HepG2 (cell line): ENCODE measurements at regions not wholly inside any gene's neighbourhood (a gene's known extent, or its start where the extent isn't known, plus 50 kb on each side); places are given as distances from the start of the nearest gene placed in this dataset.

ENCODE experiments used
- ATAC-seq: fragments of 200-7000 bp; cut with Tn5 transposase; 3 replicates; pipeline ENCODE4 v1.9.1; 2020; ENCODE audit warnings: mild to moderate bottlenecking, moderate library complexity
- BruUV-seq: library from RNA; stranded (reverse); fragments of 400-500 nt; replicated peaks from 2 replicates; lab custom pipeline; 2021; lab: Mats Ljungman, UMichigan
- CTCF ChIA-PET: fragments of 300-600 bp; formaldehyde crosslinking; extraction: SDS; loops from one replicate; lab custom pipeline; 2021; ENCODE audit warnings: low total read pairs, inconsistent platforms, low intra/inter-chr PET ratio; lab: Yijun Ruan, JAX
- POLR2A ChIA-PET: fragments of 350-600 bp; sonication (Branson Sonifier 250); formaldehyde crosslinking; loops from one replicate; lab custom pipeline; 2020; ENCODE audit warnings: antibody characterized with exemption, inconsistent platforms; lab: Yijun Ruan, JAX
- DNase-seq: peaks from one replicate; pipeline ENCODE4 v3.0.0-alpha.2; 2015; ENCODE audit warnings: low spot score
- FAIRE-seq: peaks from 3 replicates; lab custom pipeline; 2011; peaks lifted over from hg19 to GRCh38; lab: Jason Lieb, UNC
- H2AFZ ChIP-seq: one replicate; pipeline ENCODE4 v1.6.1; 2011; ENCODE audit warnings: low read length, inconsistent platforms
- H3K27ac ChIP-seq: fragments of 300-600 bp; 3 replicates; pipeline ENCODE4 v1.8.0; 2011; ENCODE audit warnings: mixed run types, mild to moderate bottlenecking, mixed read lengths, low read length, inconsistent platforms; ENCODE audit not compliant: insufficient read depth; ENCODE audit errors: extremely low read length
- H3K27me3 ChIP-seq, 2 experiments: fragments of 200-600 bp in 1 of 2; 2 replicates in 1 of 2; 3 replicates in 1 of 2; pipeline versions ENCODE4 v1.6.0 to v1.8.0; 2011; ENCODE audit warnings: low read length in 2 of 2, mild to moderate bottlenecking in 2 of 2, moderate library complexity in 2 of 2, inconsistent platforms in 1 of 2; ENCODE audit not compliant: insufficient read depth in 2 of 2, control insufficient read depth in 1 of 2
- H3K36me3 ChIP-seq, 2 experiments: fragments of 200-600 bp in 1 of 2; replicated peaks in 1 of 2; 2 replicates in 1 of 2; 3 replicates in 1 of 2; pipeline versions ENCODE4 v1.5.1 to v1.8.0; 2011; ENCODE audit warnings: low read length in 2 of 2, inconsistent platforms in 1 of 2; ENCODE audit not compliant: insufficient read depth in 2 of 2, control insufficient read depth in 1 of 2
- H3K4me1 ChIP-seq: 2 replicates; pipeline ENCODE4 v1.5.1; 2012; ENCODE audit warnings: low read length, inconsistent platforms; ENCODE audit not compliant: insufficient read depth
- H3K4me2 ChIP-seq: 2 replicates; pipeline ENCODE4 v1.6.0; 2011; ENCODE audit warnings: low read depth, low read length, inconsistent platforms
- H3K4me3 ChIP-seq, 3 experiments: fragments of 200-600 bp in 1 of 3; sonication (generic), shearing (Covaris generic) in 1 of 3; replicated peaks in 1 of 3; 2 replicates each; pipeline ENCODE4 v1.5.1; 2011 to 2016; ENCODE audit warnings: low read length in 3 of 3, inconsistent platforms in 2 of 3, low read depth in 2 of 3, mild to moderate bottlenecking in 2 of 3, control low read depth in 1 of 3, mixed read lengths in 1 of 3; ENCODE audit not compliant: insufficient read depth in 1 of 3
- H3K79me2 ChIP-seq: one replicate; pipeline ENCODE4 v1.6.1; 2011; ENCODE audit warnings: low read length, inconsistent platforms; ENCODE audit not compliant: insufficient read depth
- H3K9ac ChIP-seq: 2 replicates; pipeline ENCODE4 v1.6.0; 2011; ENCODE audit warnings: mild to moderate bottlenecking, low read depth, low read length, inconsistent platforms; ENCODE audit not compliant: insufficient read depth
- H3K9me3 ChIP-seq: 2 replicates; pipeline ENCODE4 v1.5.1; 2012; ENCODE audit warnings: mild to moderate bottlenecking, low read length
- H4K20me1 ChIP-seq: 2 replicates; pipeline ENCODE4 v1.6.0; 2011; ENCODE audit warnings: inconsistent platforms, mild to moderate bottlenecking, low read length, moderate library complexity; ENCODE audit not compliant: insufficient read depth
- FOXA3 ChIP-seq: IDR thresholded peaks from 2 replicates; pipeline ENCODE4 v1.6.1; 2016; ENCODE audit warnings: missing genetic modification reagents, missing compliant biosample characterization
- MAFG ChIP-seq: sonication (generic); formaldehyde crosslinking; IDR thresholded peaks from 2 replicates; pipeline ENCODE4 v1.5.1; 2020; ENCODE audit warnings: mild to moderate bottlenecking, missing genetic modification reagents
- NCOA2 ChIP-seq: sonication (generic); formaldehyde crosslinking; IDR thresholded peaks from 2 replicates; pipeline ENCODE4 v1.8.0; 2022; ENCODE audit warnings: inconsistent platforms
- PAF1 ChIP-seq: IDR thresholded peaks from 2 replicates; pipeline ENCODE4 v1.6.1; 2016; ENCODE audit warnings: missing genetic modification reagents, missing compliant biosample characterization
- ZNF143 ChIP-seq: sonication (generic); formaldehyde crosslinking; IDR thresholded peaks from 2 replicates; pipeline ENCODE4 v1.4.0; 2020; ENCODE audit warnings: missing genetic modification reagents
- WGBS: methylation state at CpG from one replicate; pipeline ENCODE4 v1.1.6; 2017; ENCODE audit warnings: low lambda C conversion rate; 5-methylcytosine and 5-hydroxymethylcytosine counted together
- in situ Hi-C: cut with HindIII; loops from 2 replicates; pipeline ENCODE4 v1.10.0; 2017; ENCODE audit warnings: low pct_unique_long_range_greater_than_20kb; ENCODE audit not compliant: extremely low pct_ligation_motif_present
- intact Hi-C: fragments of 100-400 bp; cut with micrococcal nuclease; formaldehyde crosslinking; loops from one replicate; pipeline ENCODE4 v1.10.0; 2022; ENCODE audit not compliant: unreplicated experiment
- TF ChIP-seq, protein P1 (sequence below), 2 experiments: sonication (generic) in 1 of 2; formaldehyde crosslinking in 1 of 2; IDR thresholded peaks; 2 replicates each; pipeline versions ENCODE4 v1.6.1 to v1.9.0; 2014 to 2022; ENCODE audit warnings: antibody characterized with exemption in 1 of 2, borderline replicate concordance in 1 of 2, inconsistent platforms in 1 of 2, low read depth in 1 of 2, missing genetic modification reagents in 1 of 2
- TF ChIP-seq, protein P2 (sequence below): sonication (generic); formaldehyde crosslinking; IDR thresholded peaks from 2 replicates; pipeline ENCODE4 v1.4.0; 2020; ENCODE audit warnings: mild to moderate bottlenecking, missing genetic modification reagents

DNA sequence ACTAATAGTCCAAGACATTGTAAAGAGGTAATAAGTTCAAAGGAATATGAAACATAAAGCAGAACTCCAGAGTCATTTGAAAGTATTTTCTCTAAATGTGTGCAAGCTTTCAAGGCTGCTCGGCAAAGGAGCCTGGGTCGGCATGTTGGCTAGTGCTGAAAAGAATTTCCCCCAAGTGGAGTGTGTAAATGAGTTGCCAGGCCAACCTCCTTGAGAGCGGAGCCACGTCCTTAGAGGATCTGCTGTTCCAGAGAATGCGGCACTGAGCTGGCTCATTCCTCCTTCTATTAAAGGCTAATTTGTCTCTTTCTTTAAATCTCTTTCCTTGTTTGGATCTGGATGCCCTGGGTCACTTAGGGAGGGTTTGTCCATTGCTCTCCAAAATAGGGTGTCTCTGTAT, 127.5 kb downstream of the RDH14 start:
- Histone ChIP-seq H3K36me3 (no peaks in the 10 kb centered on the region), H4K20me1 (no peaks in the 10 kb centered on the region), H3K79me2 (no peaks in the 10 kb centered on the region), H3K4me1 (no peaks in the 10 kb centered on the region), H3K9ac (no peak overlapping the region), H3K27me3 (peaks cover 0 to 7% of the 10 kb centered on the region in 2 experiments; a peak in 1 of 5 replicates), H3K9me3 (no peaks in the 10 kb centered on the region), H3K4me3 (no peak overlapping the region), H3K4me2 (no peak overlapping the region), H2AFZ (no peak overlapping the region), H3K27ac (no peak overlapping the region)
- CTCF ChIA-PET = no interaction called here
- FAIRE-seq (no peak), DNase-seq (no peak), ATAC-seq (no peak)
- in situ Hi-C loops (no loop called here), intact Hi-C loops (loop anchor here (10.0 kb wide), 1 partner anchor 1432 kb away; no protein-coding TSS in a partner anchor)
- WGBS = 24% methylated on average over 5 of the region's 5 CpGs
- POLR2A ChIA-PET = no interaction called here
- no TSS peak for BruUV-seq
- TF ChIP-seq ZNF143 (CRISPR knock-in tag) = no peak

DNA sequence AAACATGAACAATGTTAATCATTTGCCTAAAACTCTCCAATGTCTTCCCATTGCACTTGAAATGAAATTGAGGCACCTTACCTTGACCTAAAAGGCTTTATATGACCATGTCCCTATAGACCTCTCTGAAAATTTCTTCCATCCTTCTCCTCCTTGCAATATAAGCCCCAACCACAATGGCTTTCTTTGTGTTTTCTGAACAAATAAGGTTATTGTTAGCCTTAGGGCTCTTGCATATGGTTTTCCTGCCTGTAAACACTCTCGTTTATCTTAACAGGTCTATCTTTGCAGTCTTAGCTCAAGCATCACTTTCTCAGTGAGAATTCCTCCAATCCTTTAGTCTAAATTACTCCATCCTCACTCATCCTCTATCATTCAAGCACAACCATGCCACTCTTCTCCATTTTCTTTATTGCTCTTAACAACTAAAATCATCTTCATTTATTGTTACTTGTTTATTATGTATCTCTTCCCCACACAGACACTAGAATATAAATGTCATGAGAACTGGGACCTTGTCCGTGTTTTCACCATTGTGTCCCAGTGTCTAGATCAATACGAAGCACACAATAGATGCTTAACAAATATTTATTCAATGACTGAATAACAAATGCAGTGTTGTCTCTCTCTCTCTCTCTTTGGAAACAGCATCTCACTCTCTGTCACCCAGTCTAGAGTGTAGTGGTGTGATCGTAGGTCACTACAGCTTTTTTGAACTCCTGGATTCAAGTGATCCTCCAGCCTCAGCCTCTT, 129.3 kb downstream of the RDH14 start:
- FAIRE-seq (no peak), DNase-seq (no peak), ATAC-seq (no peak)
- intact Hi-C loops (loop anchor here (10.0 kb wide), 1 partner anchor 1434 kb away; no protein-coding TSS in a partner anchor), in situ Hi-C loops (no loop called here)
- H3K36me3 ChIP-seq = no peaks in the 10 kb centered on the region
- H3K79me2 ChIP-seq = no peaks in the 10 kb centered on the region
- BruUV-seq = no TSS peak
- H3K4me1 ChIP-seq = no peaks in the 10 kb centered on the region
- ChIA-PET POLR2A (no interaction called here), CTCF (no interaction called here)
- H4K20me1 ChIP-seq = no peaks in the 10 kb centered on the region
- H3K27ac ChIP-seq = no peak overlapping the region
- WGBS = under 1% methylated on average over 4 of the region's 4 CpGs
- no peaks in the 10 kb centered on the region for H3K9me3 ChIP-seq
- no peak overlapping the region for H3K4me3 ChIP-seq
- H3K9ac ChIP-seq = no peak overlapping the region
- H2AFZ ChIP-seq = no peak overlapping the region
- H3K4me2 ChIP-seq = no peak overlapping the region
- peaks cover 0 to 7% of the 10 kb centered on the region in 2 experiments; a peak in 1 of 5 replicates for H3K27me3 ChIP-seq
- TF ChIP-seq NCOA2 (CRISPR knock-in tag) (no peak), PAF1 (CRISPR knock-in tag) (no peak), MAFG (CRISPR knock-in tag) (no peak), FOXA3 (CRISPR knock-in tag) (no peak)
- TF ChIP-seq, protein P1, sequence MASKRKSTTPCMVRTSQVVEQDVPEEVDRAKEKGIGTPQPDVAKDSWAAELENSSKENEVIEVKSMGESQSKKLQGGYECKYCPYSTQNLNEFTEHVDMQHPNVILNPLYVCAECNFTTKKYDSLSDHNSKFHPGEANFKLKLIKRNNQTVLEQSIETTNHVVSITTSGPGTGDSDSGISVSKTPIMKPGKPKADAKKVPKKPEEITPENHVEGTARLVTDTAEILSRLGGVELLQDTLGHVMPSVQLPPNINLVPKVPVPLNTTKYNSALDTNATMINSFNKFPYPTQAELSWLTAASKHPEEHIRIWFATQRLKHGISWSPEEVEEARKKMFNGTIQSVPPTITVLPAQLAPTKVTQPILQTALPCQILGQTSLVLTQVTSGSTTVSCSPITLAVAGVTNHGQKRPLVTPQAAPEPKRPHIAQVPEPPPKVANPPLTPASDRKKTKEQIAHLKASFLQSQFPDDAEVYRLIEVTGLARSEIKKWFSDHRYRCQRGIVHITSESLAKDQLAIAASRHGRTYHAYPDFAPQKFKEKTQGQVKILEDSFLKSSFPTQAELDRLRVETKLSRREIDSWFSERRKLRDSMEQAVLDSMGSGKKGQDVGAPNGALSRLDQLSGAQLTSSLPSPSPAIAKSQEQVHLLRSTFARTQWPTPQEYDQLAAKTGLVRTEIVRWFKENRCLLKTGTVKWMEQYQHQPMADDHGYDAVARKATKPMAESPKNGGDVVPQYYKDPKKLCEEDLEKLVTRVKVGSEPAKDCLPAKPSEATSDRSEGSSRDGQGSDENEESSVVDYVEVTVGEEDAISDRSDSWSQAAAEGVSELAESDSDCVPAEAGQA (IDR thresholded peaks at IDR 0.05; ENCODE audit: low read depth) = no peak
- TF ChIP-seq, protein P1 (CRISPR knock-in tag; IDR thresholded peaks at IDR 0.05; ENCODE audit: borderline replicate concordance) = no peak
- TF ChIP-seq, protein P2, sequence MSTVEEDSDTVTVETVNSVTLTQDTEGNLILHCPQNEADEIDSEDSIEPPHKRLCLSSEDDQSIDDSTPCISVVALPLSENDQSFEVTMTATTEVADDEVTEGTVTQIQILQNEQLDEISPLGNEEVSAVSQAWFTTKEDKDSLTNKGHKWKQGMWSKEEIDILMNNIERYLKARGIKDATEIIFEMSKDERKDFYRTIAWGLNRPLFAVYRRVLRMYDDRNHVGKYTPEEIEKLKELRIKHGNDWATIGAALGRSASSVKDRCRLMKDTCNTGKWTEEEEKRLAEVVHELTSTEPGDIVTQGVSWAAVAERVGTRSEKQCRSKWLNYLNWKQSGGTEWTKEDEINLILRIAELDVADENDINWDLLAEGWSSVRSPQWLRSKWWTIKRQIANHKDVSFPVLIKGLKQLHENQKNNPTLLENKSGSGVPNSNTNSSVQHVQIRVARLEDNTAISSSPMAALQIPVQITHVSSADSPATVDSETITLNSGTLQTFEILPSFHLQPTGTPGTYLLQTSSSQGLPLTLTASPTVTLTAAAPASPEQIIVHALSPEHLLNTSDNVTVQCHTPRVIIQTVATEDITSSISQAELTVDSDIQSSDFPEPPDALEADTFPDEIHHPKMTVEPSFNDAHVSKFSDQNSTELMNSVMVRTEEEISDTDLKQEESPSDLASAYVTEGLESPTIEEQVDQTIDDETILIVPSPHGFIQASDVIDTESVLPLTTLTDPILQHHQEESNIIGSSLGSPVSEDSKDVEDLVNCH (CRISPR knock-in tag) = no peak
